ENCODE measurements at regions not wholly inside any gene's neighbourhood (a gene's known extent, or its start where the extent isn't known, plus 50 kb on each side); places are given as distances from the start of the nearest gene placed in this dataset.

GRCh38 chr1:189658381-189658780 is 819.3 kb downstream of the BRINP3 start:
- H3K36me3 ChIP-seq, result no peaks in the 10 kb centered on the region
- no peak overlapping the region for H3K4me3 ChIP-seq (replicated peaks in 1 of 3)
- H3K27me3 ChIP-seq, result no peaks in the 10 kb centered on the region
- intact Hi-C loops (cut with DNase I), result no loop called here
- TF ChIP-seq CTCF (IDR thresholded peaks at IDR 0.05), result no peak
- TF ChIP-seq POLR2A (IDR thresholded peaks at IDR 0.05), result no peak
- no peak overlapping the region for H3K27ac ChIP-seq
- 78 to 82% methylated on average over 3 of the region's 3 CpGs for WGBS, 2 donors
- DNase-seq, result no peak
- H3K4me1 ChIP-seq, result no peaks in the 10 kb centered on the region
- no peaks in the 10 kb centered on the region for H3K9me3 ChIP-seq

GRCh38 chr1:189659731-189660130 is 817.9 kb downstream of the BRINP3 start:
- no peak for DNase-seq
- Histone ChIP-seq H3K27ac (no peak overlapping the region), H3K4me3 (replicated peaks in 1 of 3) (no peak overlapping the region), H3K9me3 (no peaks in the 10 kb centered on the region), H3K4me1 (no peaks in the 10 kb centered on the region), H3K36me3 (no peaks in the 10 kb centered on the region), H3K27me3 (no peaks in the 10 kb centered on the region)
- intact Hi-C loops (cut with DNase I), result no loop called here
- WGBS, 2 donors, result 84 to 85% methylated on average over 2 of the region's 2 CpGs
- TF ChIP-seq CTCF (IDR thresholded peaks at IDR 0.05), result no peak
- no peak for TF ChIP-seq POLR2A (IDR thresholded peaks at IDR 0.05)

GRCh38 chr1:189662190-189662589 is 815.5 kb downstream of the BRINP3 start:
- DNase-seq, result no peak
- intact Hi-C loops (cut with DNase I), result no loop called here
- Histone ChIP-seq H3K4me3 (replicated peaks in 1 of 3) (no peak overlapping the region), H3K27ac (no peak overlapping the region), H3K27me3 (no peaks in the 10 kb centered on the region), H3K36me3 (no peaks in the 10 kb centered on the region), H3K4me1 (no peaks in the 10 kb centered on the region), H3K9me3 (no peaks in the 10 kb centered on the region)
- 87 to 89% methylated on average over 3 of the region's 3 CpGs for WGBS, 2 donors
- TF ChIP-seq CTCF (IDR thresholded peaks at IDR 0.05), result no peak
- TF ChIP-seq POLR2A (IDR thresholded peaks at IDR 0.05), result no peak

- DNase-seq, result no peak
- Histone ChIP-seq H3K27ac (no peak overlapping the region), H3K4me3 (replicated peaks in 1 of 3) (no peak overlapping the region), H3K9me3 (no peaks in the 10 kb centered on the region), H3K36me3 (no peaks in the 10 kb centered on the region), H3K4me1 (no peaks in the 10 kb centered on the region), H3K27me3 (no peaks in the 10 kb centered on the region)
- intact Hi-C loops (cut with DNase I), result no loop called here
- 91 to 95% methylated on average over 2 of the region's 2 CpGs for WGBS, 2 donors
- TF ChIP-seq POLR2A (IDR thresholded peaks at IDR 0.05), result no peak
- no peak for TF ChIP-seq CTCF (IDR thresholded peaks at IDR 0.05)
Observed at GRCh38 chr1:189669846-189670245, 807.8 kb downstream of the BRINP3 start.

- DNase-seq, result no peak
- Histone ChIP-seq H3K36me3 (no peaks in the 10 kb centered on the region), H3K4me1 (no peaks in the 10 kb centered on the region), H3K4me3 (replicated peaks in 1 of 3) (no peak overlapping the region), H3K9me3 (no peaks in the 10 kb centered on the region), H3K27ac (no peak overlapping the region), H3K27me3 (no peaks in the 10 kb centered on the region)
- intact Hi-C loops (cut with DNase I), result no loop called here
- TF ChIP-seq POLR2A (IDR thresholded peaks at IDR 0.05), result no peak
- TF ChIP-seq CTCF (IDR thresholded peaks at IDR 0.05), result no peak
- 49 to 51% methylated on average over 2 of the region's 2 CpGs for WGBS, 2 donors
Observed at GRCh38 chr1:189673217-189673616, 804.4 kb downstream of the BRINP3 start.
